HG02973 (cell line): ENCODE measurements at regions not wholly inside any gene's neighbourhood (a gene's known extent, or its start where the extent isn't known, plus 50 kb on each side); places are given as distances from the start of the nearest gene placed in this dataset.

Experiments used
- ATAC-seq: cut with Tn5 transposase; IDR thresholded peaks from one replicate; pipeline ENCODE4 v1.9.1; 2021; ENCODE audit warnings: moderate library complexity; ENCODE audit not compliant: unreplicated experiment

GRCh38 chrX:39453889-39454621 is 643.7 kb downstream of the BCOR start:
- ATAC-seq = no peak

GRCh38 chrX:39456894-39457604 is 640.7 kb downstream of the BCOR start:
- no peak for ATAC-seq

GRCh38 chrX:39458779-39459178 is 639.0 kb downstream of the BCOR start:
- ATAC-seq = no peak

GRCh38 chrX:39459204-39459603 is 638.6 kb downstream of the BCOR start:
- ATAC-seq = no peak

GRCh38 chrX:39459952-39460351 is 637.8 kb downstream of the BCOR start:
- no peak for ATAC-seq

GRCh38 chrX:39460499-39460898 is 637.3 kb downstream of the BCOR start:
- no peak for ATAC-seq

GRCh38 chrX:39462835-39463234 is 634.9 kb downstream of the BCOR start:
- ATAC-seq = no peak

- no peak for ATAC-seq
These were observed 633.5 kb downstream of the BCOR start for GRCh38 chrX:39464253-39464652.

- no peak for ATAC-seq
These were observed 632.3 kb downstream of the BCOR start for GRCh38 chrX:39465467-39465866.

GRCh38 chrX:39465906-39466305 is 631.9 kb downstream of the BCOR start:
- ATAC-seq = no peak

GRCh38 chrX:39469126-39469525 is 628.6 kb downstream of the BCOR start:
- no peak for ATAC-seq

- no peak for ATAC-seq
These were observed 627.0 kb downstream of the BCOR start for GRCh38 chrX:39470588-39471407.

- ATAC-seq = no peak
These were observed 625.6 kb downstream of the BCOR start for GRCh38 chrX:39472161-39472560.

- ATAC-seq = no peak
These were observed 623.9 kb downstream of the BCOR start for GRCh38 chrX:39473812-39474211.

- ATAC-seq = no peak
These were observed 622.4 kb downstream of the BCOR start for GRCh38 chrX:39475372-39475771.

- no peak for ATAC-seq
These were observed 621.1 kb downstream of the BCOR start for GRCh38 chrX:39476604-39477021.

GRCh38 chrX:39477031-39477761 is 620.6 kb downstream of the BCOR start:
- no peak for ATAC-seq

GRCh38 chrX:39477762-39478120 is 620.0 kb downstream of the BCOR start:
- ATAC-seq = no peak

GRCh38 chrX:39479856-39480255 is 617.9 kb downstream of the BCOR start:
- no peak for ATAC-seq

GRCh38 chrX:39480963-39481362 is 616.8 kb downstream of the BCOR start:
- ATAC-seq = no peak

- ATAC-seq = no peak
These were observed 616.1 kb downstream of the BCOR start for GRCh38 chrX:39481621-39482020.
